ENCODE measurements at regions not wholly inside any gene's neighbourhood (a gene's known extent, or its start where the extent isn't known, plus 50 kb on each side); places are given as distances from the start of the nearest gene placed in this dataset.

DNA sequence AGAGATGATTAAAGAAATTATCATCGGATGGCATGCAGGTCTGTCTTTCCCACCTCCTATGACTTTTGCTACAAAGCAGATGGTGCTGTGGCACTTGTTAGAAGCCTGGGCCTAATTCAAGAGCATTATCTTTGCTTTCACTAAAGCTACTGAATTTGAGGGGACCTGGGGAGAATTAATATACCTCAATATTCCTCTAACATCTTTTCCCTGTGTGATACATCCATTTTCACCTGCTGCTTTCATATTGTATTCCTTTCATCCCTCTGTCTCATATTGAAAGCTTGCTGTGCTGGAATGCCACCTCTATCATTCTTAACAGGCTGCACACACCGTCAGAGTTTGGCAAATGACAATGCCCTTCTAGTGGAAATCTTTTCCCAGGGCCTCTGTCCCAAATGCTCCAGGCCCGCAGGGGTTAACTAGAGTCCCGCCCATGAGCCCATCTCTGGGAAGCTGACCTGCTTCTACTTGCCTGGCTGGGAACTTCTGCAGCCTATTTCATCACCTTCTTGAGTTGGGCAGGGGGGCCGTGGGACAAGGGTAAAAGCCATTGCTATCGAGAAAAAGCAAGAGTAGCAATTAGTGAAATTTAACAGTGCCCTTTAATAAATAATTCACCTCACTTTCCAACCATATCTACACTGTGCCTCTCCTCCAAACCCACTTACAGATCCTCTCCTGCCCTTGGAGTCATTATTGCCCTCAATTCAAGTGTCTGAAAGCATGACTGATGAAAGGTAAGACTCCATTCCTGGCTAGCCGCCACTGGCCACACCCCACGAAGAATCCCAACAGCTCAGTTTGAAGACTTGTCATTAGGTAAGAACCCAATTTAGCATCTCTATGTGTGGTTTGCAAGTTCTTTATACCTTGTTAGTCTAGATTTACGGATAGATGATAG is 126.7 kb upstream of the BTG1 start:
- no peak for FAIRE-seq
- ATAC-seq, result no peak
- Histone ChIP-seq H3K4me3 (no peak overlapping the region), H3K4me1 (no peaks in the 10 kb centered on the region), H3K4me2 (no peak overlapping the region), H3K9me3 (no peaks in the 10 kb centered on the region), H3K27ac (no peak overlapping the region)
- TF ChIP-seq TFCP2L1 (CRISPR knock-in tag; IDR thresholded peaks at IDR 0.05) (no peak), FOSL2 (IDR thresholded peaks at IDR 0.05) (no peak), FOSL2 (CRISPR knock-in tag; IDR thresholded peaks at IDR 0.05) (no peak), EHMT2 (IDR thresholded peaks at IDR 0.05; ENCODE audit: low read depth) (no peak), ESRRA (IDR thresholded peaks at IDR 0.05; ENCODE audit: borderline replicate concordance, low read length) (no peak), TP53 (CRISPR knock-in tag; IDR thresholded peaks at IDR 0.05) (no peak), GATA3 (IDR thresholded peaks at IDR 0.05; ENCODE audit: borderline replicate concordance) (no peak)
- ChIA-PET CTCF (interaction anchor here (0.7 to 1.9 kb wide), 2 partner anchors 9 to 890 kb away, joined by 3 to 5 read pairs; no protein-coding TSS in a partner anchor), POLR2A (no interaction called here)
- 68% methylated on average over 9 of the region's 9 CpGs for WGBS (ENCODE audit: missing lambda C conversion rate)
- no peak for DNase-seq (ENCODE audit: low read depth in 1 of 2, low spot score in 1 of 2)

DNA sequence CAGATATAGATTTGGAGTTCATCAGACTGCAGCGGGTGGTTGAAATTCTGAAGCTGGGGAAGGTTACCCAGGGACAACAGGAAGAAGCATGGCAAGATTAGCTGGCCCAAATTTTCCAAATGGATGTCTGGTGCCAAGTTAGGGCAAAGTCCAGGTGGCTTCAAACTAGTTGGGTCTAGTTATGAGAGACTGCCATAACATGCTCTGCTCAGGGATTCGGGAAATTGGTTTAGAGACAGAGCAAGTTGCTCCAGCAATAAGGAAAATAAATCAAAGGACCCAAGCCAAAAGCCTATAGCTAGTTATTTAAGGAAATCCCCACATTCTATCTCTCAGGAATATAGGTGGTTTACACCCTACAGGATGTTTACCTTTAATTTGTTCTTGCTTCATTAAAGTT is 125.7 kb upstream of the BTG1 start:
- TF ChIP-seq RAD21 (conservative IDR thresholded peaks at IDR 0.05 in 1 of 2, IDR thresholded peaks at IDR 0.05 in 1 of 2), result no peak
- H3K4me1 ChIP-seq, result no peaks in the 10 kb centered on the region
- ChIA-PET CTCF (interaction anchor here (0.7 to 1.9 kb wide), 4 partner anchors 10 to 889 kb away, joined by 3 to 5 read pairs (median 4); no protein-coding TSS in a partner anchor), POLR2A (no interaction called here)
- H3K27ac ChIP-seq, result no peak overlapping the region
- H3K4me3 ChIP-seq, result no peak overlapping the region
- WGBS (ENCODE audit: missing lambda C conversion rate), result 50% methylated on average over 2 of the region's 2 CpGs
- FAIRE-seq, result no peak
- DNase-seq (ENCODE audit: low read depth in 1 of 2, low spot score in 1 of 2), result no peak
- no peaks in the 10 kb centered on the region for H3K9me3 ChIP-seq
- no peak overlapping the region for H3K4me2 ChIP-seq
- no peak for ATAC-seq

DNA sequence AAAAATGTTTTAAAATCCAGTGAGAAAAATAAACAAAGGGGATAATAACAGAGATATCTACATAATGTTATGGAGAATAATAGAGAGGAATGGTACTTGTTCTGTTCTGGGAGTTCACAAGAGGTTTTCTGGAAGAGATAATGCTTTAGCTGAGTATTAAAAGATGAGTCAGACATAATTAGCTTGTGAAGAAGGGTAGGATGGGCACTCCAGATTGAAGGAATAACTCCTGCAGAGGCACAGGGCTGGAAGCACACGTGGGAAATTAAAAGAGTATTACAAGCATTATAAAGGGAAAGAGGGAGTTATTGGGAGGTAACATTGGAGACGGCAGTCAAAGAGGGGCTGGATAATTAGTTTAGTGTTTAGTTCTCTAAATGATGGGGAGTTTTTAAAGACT is 124.9 kb upstream of the BTG1 start:
- DNase-seq (ENCODE audit: low read depth in 1 of 2, low spot score in 1 of 2) (no peak), ATAC-seq (no peak), FAIRE-seq (no peak)
- Histone ChIP-seq H3K27ac (no peak overlapping the region), H3K4me2 (no peak overlapping the region), H3K9me3 (no peaks in the 10 kb centered on the region), H3K4me3 (no peak overlapping the region), H3K4me1 (no peaks in the 10 kb centered on the region)
- ChIA-PET POLR2A (no interaction called here), CTCF (interaction anchor here (1.0 to 1.9 kb wide), 3 partner anchors 10 to 23 kb away, joined by 3 to 5 read pairs (median 4); no protein-coding TSS in a partner anchor)
- WGBS (ENCODE audit: missing lambda C conversion rate), result 56% methylated on average over 2 of the region's 2 CpGs
- TF ChIP-seq SMC3 (IDR thresholded peaks at IDR 0.05) (no peak), ZNF302 (CRISPR knock-in tag; IDR thresholded peaks at IDR 0.05) (no peak), HOXA7 (CRISPR knock-in tag; IDR thresholded peaks at IDR 0.05) (no peak), ZFP36 (IDR thresholded peaks at IDR 0.05; ENCODE audit: borderline replicate concordance, partially characterized antibody) (no peak), HOXB5 (CRISPR knock-in tag; IDR thresholded peaks at IDR 0.05) (no peak), ELK1 (IDR thresholded peaks at IDR 0.05; ENCODE audit: low read depth, low read length) (no peak), ZSCAN20 (CRISPR knock-in tag; IDR thresholded peaks at IDR 0.05) (no peak), RFX5 (IDR thresholded peaks at IDR 0.05) (no peak), FOSL2 (IDR thresholded peaks at IDR 0.05) (no peak), FOSL2 (CRISPR knock-in tag; IDR thresholded peaks at IDR 0.05) (no peak), SREBF2 (IDR thresholded peaks at IDR 0.05) (no peak), CBX2 (IDR thresholded peaks at IDR 0.05; ENCODE audit: borderline replicate concordance, low read depth) (no peak), POLR2A (IDR thresholded peaks at IDR 0.05; ENCODE audit: low read length) (no peak), HDAC2 (IDR thresholded peaks at IDR 0.05) (no peak), HOXB13 (CRISPR knock-in tag; IDR thresholded peaks at IDR 0.05; ENCODE audit: low read depth) (no peak), HMGXB4 (CRISPR knock-in tag; IDR thresholded peaks at IDR 0.05; ENCODE audit: borderline replicate concordance) (no peak), JUNB (IDR thresholded peaks at IDR 0.05) (no peak)
- TF ChIP-seq, protein P1, sequence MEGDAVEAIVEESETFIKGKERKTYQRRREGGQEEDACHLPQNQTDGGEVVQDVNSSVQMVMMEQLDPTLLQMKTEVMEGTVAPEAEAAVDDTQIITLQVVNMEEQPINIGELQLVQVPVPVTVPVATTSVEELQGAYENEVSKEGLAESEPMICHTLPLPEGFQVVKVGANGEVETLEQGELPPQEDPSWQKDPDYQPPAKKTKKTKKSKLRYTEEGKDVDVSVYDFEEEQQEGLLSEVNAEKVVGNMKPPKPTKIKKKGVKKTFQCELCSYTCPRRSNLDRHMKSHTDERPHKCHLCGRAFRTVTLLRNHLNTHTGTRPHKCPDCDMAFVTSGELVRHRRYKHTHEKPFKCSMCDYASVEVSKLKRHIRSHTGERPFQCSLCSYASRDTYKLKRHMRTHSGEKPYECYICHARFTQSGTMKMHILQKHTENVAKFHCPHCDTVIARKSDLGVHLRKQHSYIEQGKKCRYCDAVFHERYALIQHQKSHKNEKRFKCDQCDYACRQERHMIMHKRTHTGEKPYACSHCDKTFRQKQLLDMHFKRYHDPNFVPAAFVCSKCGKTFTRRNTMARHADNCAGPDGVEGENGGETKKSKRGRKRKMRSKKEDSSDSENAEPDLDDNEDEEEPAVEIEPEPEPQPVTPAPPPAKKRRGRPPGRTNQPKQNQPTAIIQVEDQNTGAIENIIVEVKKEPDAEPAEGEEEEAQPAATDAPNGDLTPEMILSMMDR (IDR thresholded peaks at IDR 0.05), result no peak
- TF ChIP-seq, protein P2, sequence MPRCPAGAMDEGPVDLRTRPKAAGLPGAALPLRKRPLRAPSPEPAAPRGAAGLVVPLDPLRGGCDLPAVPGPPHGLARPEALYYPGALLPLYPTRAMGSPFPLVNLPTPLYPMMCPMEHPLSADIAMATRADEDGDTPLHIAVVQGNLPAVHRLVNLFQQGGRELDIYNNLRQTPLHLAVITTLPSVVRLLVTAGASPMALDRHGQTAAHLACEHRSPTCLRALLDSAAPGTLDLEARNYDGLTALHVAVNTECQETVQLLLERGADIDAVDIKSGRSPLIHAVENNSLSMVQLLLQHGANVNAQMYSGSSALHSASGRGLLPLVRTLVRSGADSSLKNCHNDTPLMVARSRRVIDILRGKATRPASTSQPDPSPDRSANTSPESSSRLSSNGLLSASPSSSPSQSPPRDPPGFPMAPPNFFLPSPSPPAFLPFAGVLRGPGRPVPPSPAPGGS (IDR thresholded peaks at IDR 0.05), result no peak

Data from A549 (cell line).